ENCODE measurements at regions not wholly inside any gene's neighbourhood (a gene's known extent, or its start where the extent isn't known, plus 50 kb on each side); places are given as distances from the start of the nearest gene placed in this dataset.

DNA sequence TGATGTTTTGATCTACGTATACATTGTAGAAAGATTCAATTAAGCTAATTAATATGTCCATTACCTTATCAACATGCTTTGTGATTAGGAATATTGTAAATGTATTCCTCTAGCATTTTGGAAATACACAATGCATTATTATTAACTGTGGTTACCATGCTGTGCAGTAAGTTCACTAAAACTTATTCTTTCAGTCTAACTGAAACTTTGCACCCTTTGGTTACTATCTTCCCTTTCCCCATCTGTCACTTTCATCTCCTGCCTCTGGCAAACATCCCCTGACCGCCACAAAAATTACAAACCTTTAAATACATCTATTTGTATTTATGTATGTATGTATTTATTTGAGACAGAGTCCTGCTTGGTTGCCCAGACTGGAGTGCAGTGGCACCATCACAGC lies 388.0 kb downstream of the NYAP2 start:
- H3K56ac ChIP-seq (ENCODE audit: insufficient read length, low read depth, low read length), result no peak overlapping the region
- no peak overlapping the region for H2BK5ac ChIP-seq (ENCODE audit: insufficient read length, low read length)
- H3K79me1 ChIP-seq (ENCODE audit: insufficient read depth, low read depth, low read length, poor library complexity, severe bottlenecking), result no peaks in the 10 kb centered on the region
- H3K27ac ChIP-seq (ENCODE audit: insufficient read length, low read depth, low read length), result no peak overlapping the region
- Mint-ChIP-seq H3K27me3 (ENCODE audit: low read depth) (no peaks in the 10 kb centered on the region), H3K4me1 (no peaks in the 10 kb centered on the region), H3K9me3 (no peaks in the 10 kb centered on the region), H3K27ac (no peak overlapping the region), H3K36me3 (ENCODE audit: insufficient read depth in 1 of 3, low read depth in 3 of 3) (no peaks in the 10 kb centered on the region), H3K4me3 (no peak overlapping the region)
- H4K91ac ChIP-seq (ENCODE audit: insufficient read length, low read depth, low read length), result no peak overlapping the region
- H3K23ac ChIP-seq (ENCODE audit: insufficient read length, low read depth, low read length), result no peak overlapping the region
- H3K4ac ChIP-seq (ENCODE audit: low read depth, low read length), result no peak overlapping the region
- no peak for TF ChIP-seq CTCF (conservative IDR thresholded peaks at IDR 0.05)
- no peak overlapping the region for H3K9ac ChIP-seq (ENCODE audit: extremely low read depth, insufficient read length, low read length)
- no CpG with 5 or more reads among the region's 2 CpGs for WGBS (ENCODE audit: extremely low coverage, insufficient read length, low lambda C conversion rate)
- no peak for DNase-seq
- no peak overlapping the region for H3T11ph ChIP-seq (ENCODE audit: low read length)
- H3K23me2 ChIP-seq (ENCODE audit: insufficient read length, low read depth, low read length, poor library complexity, severe bottlenecking), result no peaks in the 10 kb centered on the region
- no peaks in the 10 kb centered on the region for H3K9me3 ChIP-seq (ENCODE audit: control insufficient read depth, low read depth, low read length)
- H2BK15ac ChIP-seq (ENCODE audit: low read depth, low read length), result no peak overlapping the region
- H2BK20ac ChIP-seq (ENCODE audit: low read depth, low read length, poor library complexity, severe bottlenecking), result no peak overlapping the region
- H3K4me1 ChIP-seq (ENCODE audit: insufficient read depth, low read length), result no peaks in the 10 kb centered on the region
- H4K20me1 ChIP-seq (ENCODE audit: control insufficient read depth, insufficient read depth, insufficient read length), result no peaks in the 10 kb centered on the region
- no peak overlapping the region for H3K14ac ChIP-seq (ENCODE audit: insufficient read depth, low read length)
- no peak overlapping the region for H4K5ac ChIP-seq (ENCODE audit: insufficient read length, low read depth, low read length)
- H4K8ac ChIP-seq (replicated peaks; ENCODE audit: insufficient read length, low read depth, low read length), result no peak overlapping the region
- H2AFZ ChIP-seq (ENCODE audit: low read length), result no peak overlapping the region
- no peak overlapping the region for H2BK120ac ChIP-seq (ENCODE audit: low read depth, low read length, poor library complexity, severe bottlenecking)
- H2AK5ac ChIP-seq (ENCODE audit: insufficient read length, low read length), result no peak overlapping the region
- no peaks in the 10 kb centered on the region for H3K79me2 ChIP-seq (ENCODE audit: insufficient read depth, low read length)
- no peaks in the 10 kb centered on the region for H3K27me3 ChIP-seq (ENCODE audit: insufficient read depth, low read length)
- no peak overlapping the region for H3K4me2 ChIP-seq (ENCODE audit: insufficient read depth, insufficient read length, low read length)
- H3K18ac ChIP-seq (ENCODE audit: insufficient read length, low read depth, low read length), result no peak overlapping the region
- no peak overlapping the region for H2BK12ac ChIP-seq (ENCODE audit: insufficient read length, low read depth, low read length)

Measured in H9 (cell line).